ENCODE measurements at regions not wholly inside any gene's neighbourhood (a gene's known extent, or its start where the extent isn't known, plus 50 kb on each side); places are given as distances from the start of the nearest gene placed in this dataset.

- DNase-seq (ENCODE audit: low read depth) = no peak
- Histone ChIP-seq H3K27me3 (ENCODE audit: control insufficient read depth, insufficient read depth, low read length) (no peaks in the 10 kb centered on the region), H3K36me3 (ENCODE audit: control insufficient read depth, insufficient read depth, low read length) (no peaks in the 10 kb centered on the region), H3K4me3 (ENCODE audit: low read depth, low read length) (no peak overlapping the region)
- TF ChIP-seq CTCF (IDR thresholded peaks at IDR 0.05; ENCODE audit: insufficient read depth, low read length, poor library complexity, severe bottlenecking) = no peak
These were observed 131.2 kb upstream of the PDE3A start for GRCh38 chr12:20237091-20237490.

GRCh38 chr12:20245491-20245890 is 122.8 kb upstream of the PDE3A start:
- H3K4me3 ChIP-seq (ENCODE audit: low read depth, low read length) = no peak overlapping the region
- DNase-seq (ENCODE audit: low read depth) = no peak
- H3K36me3 ChIP-seq (ENCODE audit: control insufficient read depth, insufficient read depth, low read length) = no peaks in the 10 kb centered on the region
- H3K27me3 ChIP-seq (ENCODE audit: control insufficient read depth, insufficient read depth, low read length) = no peaks in the 10 kb centered on the region
- no peak for TF ChIP-seq CTCF (IDR thresholded peaks at IDR 0.05; ENCODE audit: insufficient read depth, low read length, poor library complexity, severe bottlenecking)

- H3K36me3 ChIP-seq (ENCODE audit: control insufficient read depth, insufficient read depth, low read length) = no peaks in the 10 kb centered on the region
- TF ChIP-seq CTCF (IDR thresholded peaks at IDR 0.05; ENCODE audit: insufficient read depth, low read length, poor library complexity, severe bottlenecking) = no peak
- no peak for DNase-seq (ENCODE audit: low read depth)
These were observed 119.7 kb upstream of the PDE3A start for GRCh38 chr12:20248646-20249045.

GRCh38 chr12:20250761-20251160 is 117.6 kb upstream of the PDE3A start:
- Histone ChIP-seq H3K27me3 (ENCODE audit: control insufficient read depth, insufficient read depth, low read length) (no peaks in the 10 kb centered on the region), H3K4me3 (ENCODE audit: low read depth, low read length) (no peak overlapping the region), H3K36me3 (ENCODE audit: control insufficient read depth, insufficient read depth, low read length) (no peaks in the 10 kb centered on the region)
- TF ChIP-seq CTCF (IDR thresholded peaks at IDR 0.05; ENCODE audit: insufficient read depth, low read length, poor library complexity, severe bottlenecking) = no peak
- no peak for DNase-seq (ENCODE audit: low read depth)

More at GRCh38 chr12:20248646-20249045, 119.7 kb upstream of the PDE3A start:
- Histone ChIP-seq H3K4me3 (ENCODE audit: low read depth, low read length) (no peak overlapping the region), H3K27me3 (ENCODE audit: control insufficient read depth, insufficient read depth, low read length) (no peaks in the 10 kb centered on the region)

GRCh38 chr12:20257311-20257710 is 111.0 kb upstream of the PDE3A start:
- DNase-seq (ENCODE audit: low read depth) = no peak
- TF ChIP-seq CTCF (IDR thresholded peaks at IDR 0.05; ENCODE audit: insufficient read depth, low read length, poor library complexity, severe bottlenecking) = no peak
- Histone ChIP-seq H3K36me3 (ENCODE audit: control insufficient read depth, insufficient read depth, low read length) (no peaks in the 10 kb centered on the region), H3K4me3 (ENCODE audit: low read depth, low read length) (no peak overlapping the region), H3K27me3 (ENCODE audit: control insufficient read depth, insufficient read depth, low read length) (no peaks in the 10 kb centered on the region)

GRCh38 chr12:20259786-20260185 is 108.6 kb upstream of the PDE3A start:
- no peak for DNase-seq (ENCODE audit: low read depth)
- Histone ChIP-seq H3K27me3 (ENCODE audit: control insufficient read depth, insufficient read depth, low read length) (no peaks in the 10 kb centered on the region), H3K4me3 (ENCODE audit: low read depth, low read length) (no peak overlapping the region), H3K36me3 (ENCODE audit: control insufficient read depth, insufficient read depth, low read length) (no peaks in the 10 kb centered on the region)
- TF ChIP-seq CTCF (IDR thresholded peaks at IDR 0.05; ENCODE audit: insufficient read depth, low read length, poor library complexity, severe bottlenecking) = no peak

All from kidney epithelial cell (primary cell).